GM12891 (cell line): ENCODE measurements at regions not wholly inside any gene's neighbourhood (a gene's known extent, or its start where the extent isn't known, plus 50 kb on each side); places are given as distances from the start of the nearest gene placed in this dataset.

Experiments used
- PAX5 ChIP-seq: IDR thresholded peaks from 2 replicates; pipeline ENCODE4 v1.6.1; 2011; ENCODE audit warnings: low read length, moderate library complexity, mild to moderate bottlenecking; ENCODE audit not compliant: insufficient read depth, severe bottlenecking
- POLR2A ChIP-seq: IDR thresholded peaks from 2 replicates; pipeline ENCODE4 v1.6.1; 2011; ENCODE audit warnings: low read depth, low read length, control low read depth
- POLR2AphosphoS5 ChIP-seq: IDR thresholded peaks from 2 replicates; pipeline ENCODE4 v1.6.1; 2011; ENCODE audit warnings: low read depth, low read length, control low read depth
- POU2F2 ChIP-seq: IDR thresholded peaks from 2 replicates; pipeline ENCODE4 v1.6.1; 2011; ENCODE audit warnings: low read depth, mild to moderate bottlenecking, control low read depth, low read length, moderate library complexity
- SPI1 ChIP-seq: IDR thresholded peaks from 2 replicates; pipeline ENCODE4 v1.6.1; 2011; ENCODE audit warnings: low read depth, low read length, control low read depth
- TAF1 ChIP-seq: IDR thresholded peaks from 2 replicates; pipeline ENCODE4 v1.6.1; 2011; ENCODE audit warnings: low read depth, low read length, control low read depth

- TF ChIP-seq POLR2A (no peak), POLR2AphosphoS5 (no peak), TAF1 (no peak), POU2F2 (no peak), SPI1 (no peak), PAX5 (no peak)
These were observed 60.2 kb upstream of the TOP3B start for GRCh38 chr22:22042599-22043295.
